NCI-H2196 treated with DMSO at 0.1 percent for 48 hours (cell line): ENCODE measurements at regions not wholly inside any gene's neighbourhood (a gene's known extent, or its start where the extent isn't known, plus 50 kb on each side); places are given as distances from the start of the nearest gene placed in this dataset.

ENCODE experiments used
- DNase-seq: peaks from one replicate; lab custom pipeline; 2025; ENCODE audit not compliant: unreplicated experiment; lab: John Stamatoyannopoulos, UW

DNA sequence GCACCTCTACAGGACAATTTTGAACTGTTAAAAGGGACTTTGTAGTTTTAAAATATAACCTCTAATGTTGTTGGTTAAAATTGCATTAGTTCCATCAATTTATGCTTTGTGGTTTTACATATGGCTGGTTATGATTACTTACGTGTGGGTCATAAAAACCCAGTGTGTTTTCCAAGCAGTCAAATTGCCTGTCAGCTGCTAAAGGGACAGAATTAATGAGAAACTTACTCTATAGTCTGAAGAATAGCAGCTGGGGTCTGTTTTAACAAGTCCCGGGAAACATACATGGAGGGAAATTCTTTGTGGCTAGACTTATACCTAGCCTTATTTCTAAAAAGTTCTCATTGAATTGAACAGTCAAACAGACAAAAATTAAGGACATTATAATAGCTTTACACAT lies 820.9 kb upstream of the ADGRL4 start:
- no peak for DNase-seq

DNA sequence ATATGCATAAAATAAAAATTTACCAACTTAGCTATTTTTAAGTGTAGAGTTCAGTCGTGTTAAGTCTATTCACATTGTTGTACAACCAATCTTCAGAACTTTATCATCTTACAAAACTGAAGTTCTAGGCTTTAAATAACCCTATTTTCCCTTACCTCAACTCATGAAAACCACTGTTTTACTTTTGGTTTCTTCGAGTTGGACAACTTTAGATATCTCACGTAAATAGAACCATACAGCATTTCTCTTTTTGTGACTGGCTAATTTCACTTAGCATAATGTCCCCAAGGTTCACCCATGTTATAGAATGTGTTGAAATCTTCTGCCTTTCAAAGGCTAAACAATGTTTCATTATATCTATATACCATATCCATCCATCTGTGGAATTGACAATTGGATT lies 819.0 kb upstream of the ADGRL4 start:
- DNase-seq: no peak

DNA sequence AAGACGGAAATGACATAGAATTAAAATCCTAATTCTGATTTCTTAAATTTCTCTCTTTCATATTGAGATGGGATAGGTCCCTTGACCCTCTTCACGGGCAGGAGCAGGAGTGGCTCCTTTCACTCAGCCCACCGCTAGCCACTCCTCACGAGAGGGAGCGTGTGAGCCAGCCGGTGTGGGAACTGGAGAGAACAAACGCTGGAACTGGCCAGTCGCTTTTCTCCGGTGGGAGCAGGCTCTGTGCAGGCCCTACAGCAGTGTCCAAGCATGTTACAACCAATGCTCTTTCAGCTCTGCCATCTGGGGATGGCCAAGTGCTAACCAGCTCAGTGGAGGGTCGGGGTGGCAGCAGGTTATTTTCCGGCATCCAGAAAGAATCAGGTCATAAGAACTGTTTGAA lies 815.5 kb upstream of the ADGRL4 start:
- no peak for DNase-seq

- no peak for DNase-seq
Measured at GRCh38 chr1:79819140-79819539, 812.6 kb upstream of the ADGRL4 start.

DNA sequence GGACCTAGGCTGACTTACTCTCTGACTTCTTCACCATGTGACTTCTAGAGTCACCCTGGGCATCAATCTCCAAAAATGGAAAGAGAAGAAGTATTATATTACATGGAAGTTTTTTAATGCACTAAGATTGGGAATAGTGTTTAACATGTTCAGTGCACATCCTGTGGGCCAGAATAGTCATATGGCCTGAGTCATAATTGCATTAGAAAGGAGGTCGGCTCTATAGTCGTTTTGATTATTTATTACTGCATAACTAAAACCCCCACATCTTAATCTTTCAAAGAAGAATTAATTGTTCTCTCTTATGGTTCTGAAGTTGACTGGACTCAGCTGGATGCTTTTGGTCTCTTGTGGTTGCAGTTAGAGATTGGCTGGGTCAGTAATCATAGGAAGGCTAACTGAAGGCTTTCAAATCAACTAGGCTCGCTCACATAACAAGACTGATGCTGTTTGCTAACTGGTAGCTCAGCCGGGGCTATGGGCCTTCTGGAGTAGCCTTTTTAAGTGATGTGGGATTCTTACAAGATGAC lies 810.6 kb upstream of the ADGRL4 start:
- DNase-seq: no peak

GRCh38 chr1:79815115-79815514 lies 808.6 kb upstream of the ADGRL4 start:
- no peak for DNase-seq

DNA sequence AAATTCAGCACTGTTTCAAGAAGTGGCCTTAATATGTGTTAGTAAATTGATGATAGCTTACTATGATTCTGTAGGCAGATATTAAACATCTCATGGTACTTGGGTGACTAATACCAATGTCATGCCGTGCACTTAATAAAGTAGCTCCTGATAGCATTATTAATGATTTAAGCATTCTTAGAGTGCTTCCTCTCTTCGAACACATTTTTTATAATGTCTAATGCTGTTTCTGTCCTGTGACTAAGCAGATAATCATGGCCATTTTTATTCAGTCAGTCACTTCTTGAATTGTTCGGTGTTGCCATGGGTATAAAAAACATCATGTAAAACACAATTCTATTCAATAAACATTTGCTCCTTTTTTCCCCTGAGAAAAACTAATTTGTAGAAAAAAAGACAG lies 804.6 kb upstream of the ADGRL4 start:
- DNase-seq: no peak

DNA sequence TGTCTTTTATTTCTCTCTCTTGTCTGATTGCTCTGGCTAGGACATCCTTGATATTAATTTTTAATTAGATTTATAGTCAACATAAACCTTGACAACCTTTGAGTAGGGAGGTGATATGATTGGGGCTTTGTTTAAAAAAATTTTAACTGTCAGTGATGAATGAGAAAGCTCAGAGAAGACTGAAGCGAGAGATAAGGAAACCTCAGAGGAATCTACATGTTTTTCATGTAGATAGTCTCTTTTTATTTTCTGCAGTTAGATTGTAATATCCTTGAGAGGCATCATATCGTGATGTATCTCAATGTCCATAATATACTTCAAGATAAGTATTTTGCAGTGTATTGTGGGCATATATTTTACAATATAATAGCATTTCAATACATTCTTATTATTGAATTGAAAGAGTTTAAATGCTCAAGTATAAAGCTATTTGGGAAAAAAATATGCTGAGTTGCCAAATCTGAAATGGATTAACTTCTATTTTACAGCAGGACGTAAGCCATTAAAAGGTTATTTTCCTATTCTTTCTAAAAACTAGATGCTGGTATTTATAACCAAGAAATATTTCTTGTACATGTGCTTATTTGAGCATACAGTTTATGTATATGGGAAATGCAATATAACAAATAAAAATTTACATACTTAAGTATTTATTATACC lies 802.4 kb upstream of the ADGRL4 start:
- no peak for DNase-seq

GRCh38 chr1:79807816-79808215 lies 801.3 kb upstream of the ADGRL4 start:
- DNase-seq: no peak

- DNase-seq: no peak
Measured at GRCh38 chr1:79797487-79797886, 791.0 kb upstream of the ADGRL4 start.

DNA sequence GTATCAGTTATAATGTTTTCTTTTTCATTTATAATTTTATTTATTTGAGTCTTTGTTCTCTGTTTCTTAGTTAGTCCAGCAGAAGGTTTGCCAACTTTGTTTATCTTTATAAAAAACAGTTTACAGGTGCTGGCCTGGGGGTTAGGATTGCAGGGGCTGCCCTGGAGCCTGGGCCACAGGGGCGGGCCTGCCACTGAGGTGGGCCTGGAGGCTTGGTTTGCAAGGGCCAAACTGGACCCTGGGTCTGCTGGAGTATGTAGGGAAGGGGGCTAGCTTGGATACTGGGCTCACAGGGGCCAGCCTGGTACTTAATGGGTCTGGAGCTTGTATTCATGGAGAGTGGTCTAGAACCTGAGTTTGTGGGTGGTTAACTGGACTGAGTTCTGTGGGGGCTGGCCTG lies 789.9 kb upstream of the ADGRL4 start:
- DNase-seq: no peak

DNA sequence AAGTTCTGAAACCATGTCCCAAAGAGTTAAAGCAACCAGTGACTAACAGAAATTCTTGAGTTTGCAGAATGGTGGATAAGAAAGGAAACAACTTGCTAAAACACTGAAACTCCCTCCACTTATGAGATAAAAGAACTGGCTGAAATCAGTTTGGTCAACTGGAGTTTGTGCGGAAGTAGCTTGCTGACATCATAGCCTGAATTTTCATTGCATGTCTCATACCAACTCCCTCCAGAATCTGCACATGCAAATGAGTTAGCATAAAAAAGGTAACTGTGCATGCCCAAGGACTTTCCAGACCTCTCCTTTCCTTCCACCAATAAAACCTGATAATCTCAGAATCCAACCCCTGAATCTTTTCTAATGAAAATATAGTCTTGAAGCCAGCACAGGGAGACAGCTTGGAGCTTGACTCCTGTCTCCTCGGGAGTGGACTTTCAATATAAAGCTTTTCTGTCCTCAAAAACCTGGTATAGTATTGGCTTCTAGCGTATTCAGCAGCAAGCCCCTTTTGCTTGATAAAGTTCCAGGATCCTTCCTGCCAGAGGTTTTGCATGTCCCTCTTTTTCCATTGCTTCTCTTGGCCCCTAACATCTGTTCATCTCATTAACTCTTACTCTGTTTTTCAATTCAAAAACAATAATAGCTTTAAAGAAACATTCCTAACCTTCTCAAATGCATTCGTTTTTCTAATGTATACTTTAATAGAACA lies 785.8 kb upstream of the ADGRL4 start:
- DNase-seq: no peak

DNA sequence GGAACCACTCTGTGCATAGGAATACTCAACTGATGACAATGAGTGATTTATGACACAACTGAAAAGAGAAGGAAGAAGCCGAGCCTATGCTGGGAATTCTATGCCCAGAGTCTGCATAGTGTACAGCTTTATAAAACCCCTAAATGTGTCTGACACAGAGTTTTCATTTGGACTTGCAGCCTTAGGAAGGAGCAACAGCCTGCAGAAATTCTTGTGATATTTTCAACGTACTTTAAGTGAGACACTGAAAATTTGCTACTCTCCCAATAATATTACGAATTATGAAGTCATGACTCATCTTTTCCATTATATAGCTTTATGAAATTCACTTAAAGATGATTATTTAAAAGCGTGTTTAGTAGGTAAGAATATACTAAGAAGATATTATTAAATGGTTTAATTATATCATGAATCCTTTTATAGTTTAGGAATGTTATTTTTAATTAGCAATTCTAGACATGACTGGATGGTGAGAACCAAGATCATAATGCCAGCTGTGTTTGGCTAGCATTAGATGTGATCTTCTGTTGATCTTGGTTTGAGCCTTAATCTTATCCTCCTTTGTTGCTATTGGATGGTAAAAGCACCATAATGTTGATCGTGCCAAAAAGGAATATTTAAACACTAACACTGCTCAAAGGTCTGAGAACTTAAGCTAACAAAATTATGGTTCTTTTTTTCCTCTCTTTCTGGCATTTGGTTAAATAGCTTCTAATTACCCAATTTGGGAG lies 785.1 kb upstream of the ADGRL4 start:
- DNase-seq: no peak

DNA sequence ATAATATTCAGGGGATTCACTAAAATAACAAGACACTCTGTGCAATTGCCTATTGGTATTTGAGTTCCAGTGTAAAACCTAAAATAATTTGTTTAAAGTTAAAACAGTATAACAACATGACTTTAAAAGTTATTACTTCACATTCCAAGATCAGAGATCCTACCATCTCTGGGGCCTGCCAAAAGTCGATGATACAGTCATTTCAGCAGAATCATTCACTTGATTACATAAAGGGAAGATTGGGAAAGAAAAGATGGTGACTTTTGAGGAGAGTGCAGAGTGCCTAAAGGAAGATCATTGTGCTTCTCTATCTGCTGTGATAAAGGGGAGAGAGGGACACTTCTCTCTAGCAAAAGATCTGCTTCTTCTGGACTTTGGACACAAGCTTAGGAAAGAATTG lies 784.4 kb upstream of the ADGRL4 start:
- no peak for DNase-seq

DNA sequence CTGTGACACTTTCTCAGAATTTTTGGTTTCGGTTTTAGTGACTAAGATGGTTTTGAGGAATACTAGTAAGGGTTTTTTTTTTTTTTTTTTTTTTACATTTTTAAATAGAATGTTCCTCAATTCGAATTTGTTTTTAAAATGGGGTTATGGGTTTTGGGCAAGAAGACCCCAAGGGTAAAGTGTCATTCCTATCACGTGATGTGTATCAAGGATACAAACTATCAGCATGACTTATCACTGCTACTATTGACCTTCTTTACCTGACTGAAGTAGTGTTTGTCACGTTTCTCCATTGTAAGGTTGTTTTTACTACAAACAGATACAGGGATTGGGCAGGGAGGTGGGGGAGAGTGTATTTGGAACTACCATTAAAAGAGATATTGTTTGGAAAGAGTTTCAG lies 781.1 kb upstream of the ADGRL4 start:
- DNase-seq: no peak

- DNase-seq: no peak
Measured at GRCh38 chr1:79785964-79786363, 779.4 kb upstream of the ADGRL4 start.

DNA sequence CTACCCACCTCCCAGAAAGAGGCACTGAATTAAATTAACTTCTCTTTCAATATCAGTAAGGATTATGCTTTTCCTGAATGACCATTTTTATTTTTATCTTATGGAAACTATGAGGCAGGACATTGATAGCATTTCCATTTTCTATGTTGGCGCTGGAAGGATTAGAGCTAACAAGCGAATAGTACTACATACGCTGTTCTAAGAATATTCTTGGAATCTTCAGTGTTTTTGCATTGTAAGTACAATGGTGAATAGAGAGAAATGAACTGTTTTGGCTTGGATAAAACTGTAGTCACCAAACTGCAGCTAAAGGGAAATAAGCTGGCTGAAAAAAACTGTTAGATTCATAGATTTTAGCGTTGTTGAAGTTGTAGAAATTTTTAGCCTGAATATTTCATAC lies 779.0 kb upstream of the ADGRL4 start:
- no peak for DNase-seq

DNA sequence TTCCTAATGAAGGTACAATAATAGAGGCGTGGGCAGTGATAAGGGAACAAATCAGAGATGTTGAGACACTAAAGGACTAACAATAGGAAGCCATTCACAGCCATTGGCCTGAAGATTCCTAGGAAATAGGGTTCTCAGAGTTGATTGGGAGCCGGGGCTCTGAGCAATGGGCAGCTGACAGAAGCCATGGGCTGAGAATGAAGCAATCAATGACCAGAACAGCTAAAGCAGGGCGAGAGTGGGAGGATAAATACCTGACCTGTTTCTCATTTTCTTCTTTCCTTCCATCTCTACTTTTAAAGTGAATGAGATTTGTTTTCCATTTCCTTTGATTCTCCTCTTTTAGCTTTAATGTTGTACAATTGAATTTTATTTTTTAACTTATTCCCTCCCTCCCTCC lies 774.7 kb upstream of the ADGRL4 start:
- no peak for DNase-seq

DNA sequence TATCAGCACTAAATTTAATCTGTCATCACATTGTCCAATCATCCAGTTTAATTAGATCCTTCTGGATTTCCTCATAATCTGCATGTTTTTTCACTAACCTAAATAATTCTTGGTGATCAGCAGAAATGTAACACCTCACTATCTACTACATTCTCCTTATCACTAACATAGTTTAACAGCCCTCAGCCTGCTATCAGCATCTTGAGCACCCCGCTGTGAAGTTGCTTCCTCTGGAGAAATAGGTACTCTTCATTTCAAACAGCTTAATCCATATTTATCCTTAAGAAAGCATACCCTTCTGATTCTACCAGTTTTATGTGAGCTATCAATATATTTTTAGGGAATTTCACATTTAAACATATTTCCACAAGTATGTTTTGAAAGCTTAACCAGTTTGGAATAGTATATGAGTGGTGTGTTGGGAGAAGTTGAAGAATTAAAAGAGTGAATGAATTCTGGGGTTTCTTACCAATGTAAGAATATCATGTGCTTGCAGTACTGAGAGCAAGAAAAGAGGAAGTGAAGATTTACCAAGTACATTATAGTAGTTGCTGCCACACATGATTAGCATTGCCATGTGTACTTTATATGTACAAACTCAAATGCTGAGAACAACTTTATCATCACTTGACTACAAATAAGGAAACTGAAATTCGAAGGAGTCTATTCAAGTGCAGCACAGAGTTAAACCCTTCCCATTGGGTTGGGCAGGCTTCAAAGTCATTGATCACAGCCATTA lies 771.1 kb upstream of the ADGRL4 start:
- no peak for DNase-seq

DNA sequence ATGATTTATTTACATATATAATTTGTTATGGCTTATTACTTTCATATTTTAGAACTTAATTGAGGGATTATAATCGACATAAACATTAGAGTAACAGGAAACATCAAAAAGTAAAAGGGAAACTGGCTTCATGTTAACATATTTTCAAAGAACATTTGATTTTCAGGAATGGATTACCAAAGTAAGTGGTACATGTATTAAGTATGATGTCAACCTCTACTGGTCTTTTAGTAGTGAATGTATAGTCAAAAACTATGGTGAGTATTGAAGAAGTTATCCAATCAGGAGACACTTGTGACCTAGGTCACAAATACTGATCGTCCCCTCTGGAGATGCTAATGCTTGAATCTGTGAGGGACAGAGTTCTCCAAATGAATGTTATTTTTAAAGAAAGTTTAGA lies 768.9 kb upstream of the ADGRL4 start:
- no peak for DNase-seq

DNA sequence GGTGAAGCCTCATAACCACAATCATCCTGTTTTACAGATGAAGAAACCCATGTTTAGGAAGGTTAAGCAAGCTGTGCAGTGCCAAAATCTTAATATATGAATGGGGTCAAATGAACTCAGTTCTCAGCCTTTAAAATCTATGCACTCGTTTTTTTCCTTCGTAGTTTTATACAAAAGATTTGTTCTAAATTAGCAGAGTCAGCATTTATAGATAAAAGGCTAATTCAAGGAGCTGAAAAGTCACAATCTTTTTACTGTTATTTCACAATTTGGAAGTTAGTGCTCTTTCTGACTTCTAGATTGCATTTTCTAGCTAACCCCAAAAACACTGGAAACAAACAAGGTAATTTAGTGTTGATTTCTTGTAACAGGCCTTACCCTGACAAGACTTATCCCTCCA lies 766.9 kb upstream of the ADGRL4 start:
- no peak for DNase-seq
